Calu3 (cell line): ENCODE measurements at regions not wholly inside any gene's neighbourhood (a gene's known extent, or its start where the extent isn't known, plus 50 kb on each side); places are given as distances from the start of the nearest gene placed in this dataset.

Experiments used
- BruUV-seq: library from RNA; stranded (reverse); fragments of 400-500 nt; replicated peaks from 2 replicates; lab custom pipeline; 2021; lab: Mats Ljungman, UMichigan
- CTCF ChIA-PET: fragments of 300-600 bp; sonication (Branson Sonifier 250); formaldehyde crosslinking; loops from one replicate; lab custom pipeline; 2022; ENCODE audit warnings: antibody characterized with exemption; lab: Charles Lee
- DNase-seq: peaks from one replicate; pipeline ENCODE4 v3.0.0; 2022
- H3K27ac Mint-ChIP-seq: one replicate; pipeline ENCODE4 v1.8.0; 2022; ENCODE audit warnings: mixed read lengths; ENCODE audit not compliant: unreplicated experiment
- H3K27me3 Mint-ChIP-seq: one replicate; pipeline ENCODE4 v1.8.0; 2022; ENCODE audit warnings: mixed read lengths; ENCODE audit not compliant: unreplicated experiment
- H3K36me3 Mint-ChIP-seq: one replicate; pipeline ENCODE4 v1.8.0; 2022; ENCODE audit warnings: mild to moderate bottlenecking, moderate library complexity, mixed read lengths; ENCODE audit not compliant: insufficient read depth, unreplicated experiment
- H3K4me1 Mint-ChIP-seq: one replicate; pipeline ENCODE4 v1.8.0; 2022; ENCODE audit warnings: mild to moderate bottlenecking, low read depth, mixed read lengths; ENCODE audit not compliant: unreplicated experiment
- H3K4me3 Mint-ChIP-seq: one replicate; pipeline ENCODE4 v1.8.0; 2022; ENCODE audit warnings: mild to moderate bottlenecking, low read depth, moderate library complexity, mixed read lengths; ENCODE audit not compliant: unreplicated experiment
- H3K9me3 Mint-ChIP-seq: one replicate; pipeline ENCODE4 v1.8.0; 2022; ENCODE audit warnings: low read depth, mixed read lengths; ENCODE audit not compliant: unreplicated experiment
- intact Hi-C: fragments of 100-400 bp; cut with micrococcal nuclease; formaldehyde crosslinking; loops from one replicate; pipeline ENCODE4 v1.10.0; 2022; ENCODE audit not compliant: unreplicated experiment
- TF ChIP-seq, protein P1 (sequence below): fragments of 200-600 bp; IDR thresholded peaks from one replicate; pipeline ENCODE4 v1.8.0; 2022; ENCODE audit warnings: antibody characterized with exemption; ENCODE audit not compliant: unreplicated experiment

DNA sequence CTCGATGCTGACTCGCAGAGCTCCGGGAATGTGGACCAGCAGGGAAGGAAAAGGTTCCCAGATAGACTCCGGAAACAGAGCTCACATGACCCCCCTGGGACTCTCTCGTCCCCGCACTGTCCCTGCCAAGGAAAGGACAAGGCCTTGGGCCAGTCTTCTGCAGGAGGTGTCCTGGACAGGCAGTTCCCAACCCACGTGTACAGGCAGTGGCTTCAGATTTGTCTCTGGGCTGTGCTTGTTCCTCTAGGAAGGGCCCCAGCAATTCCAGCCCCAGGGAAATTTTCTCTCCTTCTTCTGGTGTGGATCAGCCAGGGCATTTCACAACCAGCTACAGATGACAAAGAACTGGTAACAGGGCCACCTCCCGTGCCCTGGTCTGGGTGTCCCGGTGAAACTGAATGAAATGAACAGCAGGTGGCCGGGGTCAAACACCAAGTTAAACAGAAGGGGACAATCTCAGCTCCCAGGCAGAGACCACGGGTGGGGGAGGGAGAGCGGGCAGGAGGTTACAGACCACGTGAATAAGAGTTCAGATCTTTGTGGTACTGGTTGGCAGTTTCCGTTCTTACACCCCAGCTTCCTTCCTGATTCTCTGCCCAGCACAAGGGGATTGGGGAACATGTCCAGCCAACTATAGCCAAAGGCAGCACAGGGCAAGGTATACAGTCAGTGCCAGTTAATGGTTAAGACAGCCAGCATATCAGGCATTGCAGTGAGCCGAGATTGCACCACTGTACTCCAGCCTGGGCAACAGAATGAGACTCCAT, 52.2 kb upstream of the CAB39 start:
- no peak overlapping the region for H3K27ac Mint-ChIP-seq
- intact Hi-C loops, result no loop called here
- no peaks in the 10 kb centered on the region for H3K9me3 Mint-ChIP-seq
- BruUV-seq, result no TSS peak
- TF ChIP-seq, protein P1, sequence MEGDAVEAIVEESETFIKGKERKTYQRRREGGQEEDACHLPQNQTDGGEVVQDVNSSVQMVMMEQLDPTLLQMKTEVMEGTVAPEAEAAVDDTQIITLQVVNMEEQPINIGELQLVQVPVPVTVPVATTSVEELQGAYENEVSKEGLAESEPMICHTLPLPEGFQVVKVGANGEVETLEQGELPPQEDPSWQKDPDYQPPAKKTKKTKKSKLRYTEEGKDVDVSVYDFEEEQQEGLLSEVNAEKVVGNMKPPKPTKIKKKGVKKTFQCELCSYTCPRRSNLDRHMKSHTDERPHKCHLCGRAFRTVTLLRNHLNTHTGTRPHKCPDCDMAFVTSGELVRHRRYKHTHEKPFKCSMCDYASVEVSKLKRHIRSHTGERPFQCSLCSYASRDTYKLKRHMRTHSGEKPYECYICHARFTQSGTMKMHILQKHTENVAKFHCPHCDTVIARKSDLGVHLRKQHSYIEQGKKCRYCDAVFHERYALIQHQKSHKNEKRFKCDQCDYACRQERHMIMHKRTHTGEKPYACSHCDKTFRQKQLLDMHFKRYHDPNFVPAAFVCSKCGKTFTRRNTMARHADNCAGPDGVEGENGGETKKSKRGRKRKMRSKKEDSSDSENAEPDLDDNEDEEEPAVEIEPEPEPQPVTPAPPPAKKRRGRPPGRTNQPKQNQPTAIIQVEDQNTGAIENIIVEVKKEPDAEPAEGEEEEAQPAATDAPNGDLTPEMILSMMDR, result no peak
- H3K27me3 Mint-ChIP-seq, result peaks cover 12% of the 10 kb centered on the region
- H3K4me1 Mint-ChIP-seq, result no peaks in the 10 kb centered on the region
- H3K36me3 Mint-ChIP-seq, result no peaks in the 10 kb centered on the region
- DNase-seq, result no peak
- H3K4me3 Mint-ChIP-seq, result no peak overlapping the region
- CTCF ChIA-PET, result no interaction called here

DNA sequence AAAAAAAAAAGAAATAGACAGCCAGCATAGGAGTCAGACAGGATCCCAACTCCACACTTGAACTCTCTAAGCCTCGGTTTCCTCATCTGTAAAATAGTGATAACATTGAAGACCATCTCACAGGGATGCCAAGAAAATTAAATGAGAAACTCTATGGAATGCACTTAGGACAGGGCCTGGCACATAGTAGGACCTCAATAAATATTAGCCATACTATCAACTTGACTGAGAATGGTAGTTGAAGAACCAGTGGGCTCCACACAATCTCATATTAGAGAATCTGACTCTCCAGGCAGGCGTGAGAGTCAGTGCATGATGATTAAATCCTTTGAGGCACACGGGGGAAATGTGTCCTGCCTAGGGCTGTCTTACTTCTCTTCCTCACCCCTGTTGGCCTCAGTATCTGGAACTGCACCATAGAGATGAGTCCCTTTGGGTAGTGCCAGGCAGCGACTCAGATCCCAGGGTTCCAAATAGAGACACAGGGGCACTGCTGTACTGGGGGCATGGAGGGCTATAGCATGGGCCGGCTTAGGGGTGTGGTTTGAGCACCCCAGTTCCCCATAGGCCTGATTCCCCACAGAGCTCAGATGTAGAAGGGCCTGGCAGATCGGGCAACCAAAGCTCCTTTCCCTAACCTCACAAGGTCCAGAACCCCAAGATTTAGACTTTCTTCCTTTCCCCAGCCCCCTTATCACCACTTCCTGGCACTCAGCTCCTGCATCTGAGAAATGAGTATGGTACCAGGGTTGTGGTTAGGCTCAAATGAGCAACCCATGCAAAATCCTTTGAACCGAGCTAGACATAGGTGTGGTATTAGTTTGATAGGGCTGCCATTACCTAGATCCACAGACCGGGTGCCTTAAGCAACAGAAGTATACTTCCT, 51.3 kb upstream of the CAB39 start:
- intact Hi-C loops, result no loop called here
- H3K27ac Mint-ChIP-seq, result no peak overlapping the region
- TF ChIP-seq, protein P1, result no peak
- peaks cover 13% of the 10 kb centered on the region for H3K27me3 Mint-ChIP-seq
- no TSS peak for BruUV-seq
- no peak overlapping the region for H3K4me3 Mint-ChIP-seq
- H3K36me3 Mint-ChIP-seq, result no peaks in the 10 kb centered on the region
- peaks cover 2% of the 10 kb centered on the region for H3K4me1 Mint-ChIP-seq
- no peaks in the 10 kb centered on the region for H3K9me3 Mint-ChIP-seq
- no peak for DNase-seq
- CTCF ChIA-PET, result interaction anchor here (0.6 to 0.9 kb wide), 2 partner anchors 10 to 53 kb away, joined by 3 read pairs; no protein-coding TSS in a partner anchor
